ENCODE measurements at regions not wholly inside any gene's neighbourhood (a gene's known extent, or its start where the extent isn't known, plus 50 kb on each side); places are given as distances from the start of the nearest gene placed in this dataset.

DNA sequence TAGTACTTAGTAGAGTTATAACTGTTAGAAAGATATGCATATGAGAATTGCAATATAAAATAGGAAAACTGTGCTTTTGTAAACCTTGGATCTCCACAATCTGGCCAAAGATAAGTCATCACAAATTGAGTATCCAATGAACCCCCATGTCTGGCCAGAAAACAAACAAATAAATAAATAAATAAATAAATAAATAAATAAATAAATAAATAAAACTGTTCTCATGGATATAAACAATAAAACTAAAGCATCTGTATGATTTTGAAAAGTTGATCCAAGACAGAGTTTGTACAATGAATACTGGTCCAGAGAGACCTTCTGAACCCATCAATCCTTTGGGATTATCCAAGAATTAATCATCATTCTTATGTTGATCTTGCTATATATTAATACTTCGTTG, 367.6 kb upstream of the CDH9 start:
- DNase-seq (ENCODE audit: low read depth, low spot score), result no peak
- dilution Hi-C loops (cut with MboI; ENCODE audit: extremely low pct_ligation_motif_present, low sequenced_read_pairs) (no loop called here), intact Hi-C loops (cut with micrococcal nuclease) (no loop called here)
- Histone ChIP-seq H3K4me3 (replicated peaks in 1 of 3; ENCODE audit: insufficient read depth in 1 of 3, low read depth in 1 of 3, low read length in 3 of 3) (no peak overlapping the region), H3K9ac (replicated peaks; ENCODE audit: extremely low read depth, insufficient read depth, low read length) (no peak overlapping the region), H3K36me3 (ENCODE audit: control insufficient read depth in 2 of 2, extremely low read depth in 1 of 2, insufficient read depth in 2 of 2, low read length in 2 of 2) (no peaks in the 10 kb centered on the region), H3K9me1 (replicated peaks; ENCODE audit: control insufficient read depth, extremely low read depth, insufficient read depth, low read length) (no peaks in the 10 kb centered on the region), H3K27me3 (ENCODE audit: control insufficient read depth in 2 of 2, insufficient read depth in 2 of 2, low read length in 2 of 2) (no peaks in the 10 kb centered on the region), H3K79me2 (ENCODE audit: control insufficient read depth, insufficient read depth, low read length) (no peaks in the 10 kb centered on the region), H4K20me1 (replicated peaks; ENCODE audit: control insufficient read depth, extremely low read depth, insufficient read depth, low read length) (no peaks in the 10 kb centered on the region), H3K4me1 (ENCODE audit: control insufficient read depth, extremely low read depth, insufficient read depth, low read length) (no peaks in the 10 kb centered on the region), H3K9me3 (replicated peaks; ENCODE audit: control insufficient read depth, insufficient read depth, low read length) (no peaks in the 10 kb centered on the region), H3K27ac (ENCODE audit: insufficient read depth, low read depth, low read length) (no peak overlapping the region), H2AFZ (ENCODE audit: low read depth, low read length) (no peak overlapping the region), H3K4me2 (ENCODE audit: insufficient read depth, low read length) (no peak overlapping the region)
- BruUV-seq (replicated peaks), result no TSS peak
- ChIA-PET POLR2A (no interaction called here), CTCF (no interaction called here)
- TF ChIP-seq MYC (IDR thresholded peaks at IDR 0.05; ENCODE audit: low read depth, low read length) (no peak), EZH2 (IDR thresholded peaks at IDR 0.05; ENCODE audit: borderline replicate concordance, low read depth, low read length, severe bottlenecking) (no peak), GATA2 (IDR thresholded peaks at IDR 0.05; ENCODE audit: insufficient read depth, insufficient read length, low read depth, low read length) (no peak), POLR2AphosphoS5 (IDR thresholded peaks at IDR 0.05; ENCODE audit: insufficient read depth, low read depth, low read length) (no peak), MAX (IDR thresholded peaks at IDR 0.05; ENCODE audit: insufficient read depth, insufficient read length) (no peak), FOS (IDR thresholded peaks at IDR 0.05; ENCODE audit: borderline replicate concordance, insufficient read depth, low read length) (no peak), POLR2A (IDR thresholded peaks at IDR 0.05; ENCODE audit: low read depth, low read length) (no peak), JUN (IDR thresholded peaks at IDR 0.05; ENCODE audit: borderline replicate concordance, insufficient read depth, insufficient read length, low read depth) (no peak), CTCF (IDR thresholded peaks at IDR 0.05; ENCODE audit: extremely low read depth in 1 of 2, insufficient read depth in 1 of 2, low read depth in 1 of 2, low read length in 2 of 2) (no peak)
- no peak for FAIRE-seq

Measured in endothelial cell of umbilical vein (primary cell).